Kidney epithelial cell (primary cell): ENCODE measurements at regions not wholly inside any gene's neighbourhood (a gene's known extent, or its start where the extent isn't known, plus 50 kb on each side); places are given as distances from the start of the nearest gene placed in this dataset.

Experiments used
- DNase-seq: peaks from one replicate; pipeline ENCODE4 v3.0.0-alpha.2; 2010; ENCODE audit warnings: low read depth
- H3K27me3 ChIP-seq: 2 replicates; pipeline ENCODE4 v1.6.0; 2011; ENCODE audit warnings: low read length; ENCODE audit not compliant: control insufficient read depth, insufficient read depth
- H3K36me3 ChIP-seq: 2 replicates; pipeline ENCODE4 v1.5.1; 2011; ENCODE audit warnings: low read length; ENCODE audit not compliant: control insufficient read depth, insufficient read depth
- H3K4me3 ChIP-seq: 2 replicates; pipeline ENCODE4 v1.5.1; 2011; ENCODE audit warnings: low read depth, mild to moderate bottlenecking, control low read depth, low read length
- CTCF ChIP-seq: IDR thresholded peaks from 2 replicates; pipeline ENCODE4 v1.5.1; 2011; ENCODE audit warnings: mild to moderate bottlenecking, moderate library complexity, low read length, control low read depth, inconsistent platforms; ENCODE audit not compliant: insufficient read depth, poor library complexity, severe bottlenecking

DNA sequence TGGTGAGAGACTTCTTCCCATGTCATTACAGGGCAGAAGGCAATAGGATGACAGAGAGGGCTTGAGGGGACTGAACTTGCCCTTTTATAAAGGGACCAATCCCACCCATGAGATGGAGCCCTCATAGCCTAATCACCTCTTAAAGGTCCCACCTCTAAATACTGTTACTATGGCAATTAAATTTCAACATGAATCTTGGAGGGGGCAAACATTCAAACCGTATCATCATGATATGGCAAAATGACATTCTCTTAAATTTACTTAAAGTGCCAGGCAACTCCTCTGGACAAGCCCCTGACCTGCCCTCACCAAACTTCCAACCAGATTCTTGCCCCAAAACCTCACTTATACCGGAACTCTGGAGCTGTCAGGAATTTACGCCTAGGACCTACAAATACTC, 100.8 kb upstream of the OR5AK2 start:
- TF ChIP-seq CTCF, result no peak
- Histone ChIP-seq H3K36me3 (no peaks in the 10 kb centered on the region), H3K27me3 (no peaks in the 10 kb centered on the region), H3K4me3 (no peak overlapping the region)
- DNase-seq, result no peak

DNA sequence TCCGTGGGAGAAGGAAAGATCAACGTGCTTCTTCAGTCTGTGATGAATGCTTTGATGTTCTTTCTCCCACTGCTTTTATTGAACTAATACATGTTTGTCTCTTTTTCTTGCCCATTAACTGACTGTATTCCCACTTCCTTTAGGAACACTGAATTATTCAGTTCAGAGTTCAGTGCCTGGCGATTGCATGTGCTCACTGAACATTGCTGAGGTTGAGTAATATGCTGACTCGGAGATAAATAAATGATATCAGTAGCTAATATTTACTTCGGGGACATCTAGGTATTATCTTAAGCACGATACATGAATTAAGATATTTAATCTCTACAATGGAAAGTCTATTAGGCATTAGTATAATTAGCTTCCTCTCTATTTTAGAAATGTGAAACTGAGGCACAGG, 102.3 kb upstream of the OR5AK2 start:
- H3K36me3 ChIP-seq, result no peaks in the 10 kb centered on the region
- no peak for TF ChIP-seq CTCF
- no peak for DNase-seq
- H3K27me3 ChIP-seq, result no peaks in the 10 kb centered on the region
- H3K4me3 ChIP-seq, result no peak overlapping the region

DNA sequence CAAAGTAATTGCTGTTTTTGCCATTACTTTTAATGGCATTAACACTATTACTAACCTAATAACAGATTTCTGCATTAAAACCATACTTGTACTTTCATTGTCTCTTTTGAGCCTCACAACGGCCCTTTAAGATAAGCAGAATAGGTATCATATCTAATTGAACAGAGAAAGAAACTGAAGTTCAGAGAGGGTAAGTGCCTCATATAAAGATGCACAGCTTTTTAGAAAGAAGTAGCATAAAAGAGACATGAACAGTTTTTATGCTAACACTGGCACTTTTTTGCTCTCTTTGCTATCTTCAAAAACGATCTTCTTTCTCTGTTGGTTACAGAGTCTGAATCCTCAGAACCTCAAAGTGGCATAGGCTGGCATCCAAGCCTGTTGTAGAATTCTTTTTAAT, 102.9 kb upstream of the OR5AK2 start:
- TF ChIP-seq CTCF, result no peak
- Histone ChIP-seq H3K36me3 (no peaks in the 10 kb centered on the region), H3K4me3 (no peak overlapping the region), H3K27me3 (no peaks in the 10 kb centered on the region)
- no peak for DNase-seq

- peak; percentile 1 for DNase-seq
- no peaks in the 10 kb centered on the region for H3K27me3 ChIP-seq
- TF ChIP-seq CTCF, result no peak
- H3K36me3 ChIP-seq, result no peaks in the 10 kb centered on the region
- H3K4me3 ChIP-seq, result no peak overlapping the region
These were observed 103.5 kb upstream of the OR5AK2 start for GRCh38 chr11:56885177-56885576.

- no peak for DNase-seq
- TF ChIP-seq CTCF, result no peak
- H3K36me3 ChIP-seq, result no peaks in the 10 kb centered on the region
- no peak overlapping the region for H3K4me3 ChIP-seq
- H3K27me3 ChIP-seq, result no peaks in the 10 kb centered on the region
These were observed 105.2 kb upstream of the OR5AK2 start for GRCh38 chr11:56883371-56883987.

DNA sequence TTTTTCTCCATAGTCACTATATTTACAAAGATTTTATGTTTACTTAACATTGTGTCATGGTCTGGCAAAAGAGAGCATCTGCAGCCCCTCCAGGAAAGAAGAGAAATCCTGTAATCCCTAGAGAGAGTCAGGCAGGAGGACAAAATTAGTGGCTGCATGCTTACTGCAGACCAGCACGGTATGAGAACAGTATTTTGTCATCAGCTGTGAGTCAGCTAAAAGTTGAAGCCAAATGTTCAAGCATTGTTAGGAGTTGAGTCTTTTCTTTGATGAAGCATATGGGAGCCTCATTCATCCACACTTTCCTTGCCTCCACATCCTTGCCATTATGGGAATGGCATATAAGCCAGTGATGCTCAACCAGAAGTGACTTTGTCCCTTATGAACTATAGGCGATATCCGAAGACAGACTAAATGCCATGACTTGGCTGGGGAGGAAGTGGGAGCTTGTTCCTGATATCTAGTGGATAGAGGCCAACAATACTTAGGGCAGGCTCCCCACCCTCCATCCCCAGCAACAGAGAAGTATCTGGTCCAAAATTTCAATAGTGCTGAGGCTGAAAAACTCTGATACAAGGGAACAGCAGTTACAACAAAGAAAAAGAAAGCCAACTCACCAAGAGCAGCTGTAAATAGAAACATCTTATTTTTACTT, 112.0 kb upstream of the OR5AK2 start:
- Histone ChIP-seq H3K27me3 (no peaks in the 10 kb centered on the region), H3K4me3 (no peak overlapping the region), H3K36me3 (no peaks in the 10 kb centered on the region)
- DNase-seq, result no peak
- TF ChIP-seq CTCF, result no peak
